ENCODE measurements at regions not wholly inside any gene's neighbourhood (a gene's known extent, or its start where the extent isn't known, plus 50 kb on each side); places are given as distances from the start of the nearest gene placed in this dataset.

DNA sequence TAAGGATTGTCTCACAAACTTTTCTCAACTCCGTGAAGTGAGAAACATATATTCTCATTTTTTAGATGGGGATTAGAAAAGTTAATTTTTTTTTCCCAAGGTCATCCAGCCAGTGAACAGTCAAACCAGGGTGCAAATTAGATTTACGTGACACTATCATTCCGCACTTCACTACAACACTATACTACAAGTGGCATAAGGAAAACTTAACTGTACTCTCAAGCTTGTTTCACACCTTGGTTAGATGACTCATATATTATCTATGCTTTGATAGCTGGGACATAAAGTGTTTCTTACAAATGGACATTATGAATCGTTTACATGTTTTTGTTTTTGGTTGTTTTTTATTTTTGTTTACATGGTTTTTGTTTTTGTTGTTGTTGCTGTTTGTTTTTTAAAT lies 525.7 kb downstream of the PPARGC1A start:
- WGBS = 90% methylated on average over 4 of the region's 4 CpGs
- H3K4me1 ChIP-seq (ENCODE audit: control insufficient read depth in 4 of 4, insufficient read depth in 4 of 4, low read length in 3 of 4) = no peaks in the 10 kb centered on the region
- DNase-seq (ENCODE audit: low spot score) = no peak
- no peak for TF ChIP-seq RAD21 (IDR thresholded peaks at IDR 0.05)
- TF ChIP-seq, protein P1, sequence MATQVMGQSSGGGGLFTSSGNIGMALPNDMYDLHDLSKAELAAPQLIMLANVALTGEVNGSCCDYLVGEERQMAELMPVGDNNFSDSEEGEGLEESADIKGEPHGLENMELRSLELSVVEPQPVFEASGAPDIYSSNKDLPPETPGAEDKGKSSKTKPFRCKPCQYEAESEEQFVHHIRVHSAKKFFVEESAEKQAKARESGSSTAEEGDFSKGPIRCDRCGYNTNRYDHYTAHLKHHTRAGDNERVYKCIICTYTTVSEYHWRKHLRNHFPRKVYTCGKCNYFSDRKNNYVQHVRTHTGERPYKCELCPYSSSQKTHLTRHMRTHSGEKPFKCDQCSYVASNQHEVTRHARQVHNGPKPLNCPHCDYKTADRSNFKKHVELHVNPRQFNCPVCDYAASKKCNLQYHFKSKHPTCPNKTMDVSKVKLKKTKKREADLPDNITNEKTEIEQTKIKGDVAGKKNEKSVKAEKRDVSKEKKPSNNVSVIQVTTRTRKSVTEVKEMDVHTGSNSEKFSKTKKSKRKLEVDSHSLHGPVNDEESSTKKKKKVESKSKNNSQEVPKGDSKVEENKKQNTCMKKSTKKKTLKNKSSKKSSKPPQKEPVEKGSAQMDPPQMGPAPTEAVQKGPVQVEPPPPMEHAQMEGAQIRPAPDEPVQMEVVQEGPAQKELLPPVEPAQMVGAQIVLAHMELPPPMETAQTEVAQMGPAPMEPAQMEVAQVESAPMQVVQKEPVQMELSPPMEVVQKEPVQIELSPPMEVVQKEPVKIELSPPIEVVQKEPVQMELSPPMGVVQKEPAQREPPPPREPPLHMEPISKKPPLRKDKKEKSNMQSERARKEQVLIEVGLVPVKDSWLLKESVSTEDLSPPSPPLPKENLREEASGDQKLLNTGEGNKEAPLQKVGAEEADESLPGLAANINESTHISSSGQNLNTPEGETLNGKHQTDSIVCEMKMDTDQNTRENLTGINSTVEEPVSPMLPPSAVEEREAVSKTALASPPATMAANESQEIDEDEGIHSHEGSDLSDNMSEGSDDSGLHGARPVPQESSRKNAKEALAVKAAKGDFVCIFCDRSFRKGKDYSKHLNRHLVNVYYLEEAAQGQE (IDR thresholded peaks at IDR 0.05) = no peak
- no peak for TF ChIP-seq YY1 (IDR thresholded peaks at IDR 0.05)
- no peak for TF ChIP-seq HNF4A (conservative IDR thresholded peaks at IDR 0.05)
- TF ChIP-seq, protein P2, sequence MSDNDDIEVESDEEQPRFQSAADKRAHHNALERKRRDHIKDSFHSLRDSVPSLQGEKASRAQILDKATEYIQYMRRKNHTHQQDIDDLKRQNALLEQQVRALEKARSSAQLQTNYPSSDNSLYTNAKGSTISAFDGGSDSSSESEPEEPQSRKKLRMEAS (IDR thresholded peaks at IDR 0.05) = no peak
- TF ChIP-seq GABPA (IDR thresholded peaks at IDR 0.05 in 1 of 2, conservative IDR thresholded peaks at IDR 0.05 in 1 of 2) = no peak
- no peak for TF ChIP-seq EGR1 (IDR thresholded peaks at IDR 0.05; ENCODE audit: low read depth in 2 of 2)
- H3K27me3 ChIP-seq (ENCODE audit: control insufficient read depth in 4 of 4, insufficient read depth in 4 of 4, low read length in 3 of 4) = no peaks in the 10 kb centered on the region
- no peak overlapping the region for H3K4me3 ChIP-seq (ENCODE audit: low read depth in 1 of 3, low read length in 3 of 3)
- no peaks in the 10 kb centered on the region for H3K9me3 ChIP-seq (ENCODE audit: control insufficient read depth in 4 of 4, low read length in 3 of 4)
- no peaks in the 10 kb centered on the region for H3K36me3 ChIP-seq (ENCODE audit: control insufficient read depth in 4 of 4, insufficient read depth in 3 of 4, low read depth in 1 of 4, low read length in 3 of 4)
- H3K27ac ChIP-seq (ENCODE audit: low read depth in 1 of 2, low read length in 2 of 2) = no peak overlapping the region
- H3K9ac ChIP-seq (ENCODE audit: low read depth in 1 of 2, low read length in 2 of 2) = no peak overlapping the region

DNA sequence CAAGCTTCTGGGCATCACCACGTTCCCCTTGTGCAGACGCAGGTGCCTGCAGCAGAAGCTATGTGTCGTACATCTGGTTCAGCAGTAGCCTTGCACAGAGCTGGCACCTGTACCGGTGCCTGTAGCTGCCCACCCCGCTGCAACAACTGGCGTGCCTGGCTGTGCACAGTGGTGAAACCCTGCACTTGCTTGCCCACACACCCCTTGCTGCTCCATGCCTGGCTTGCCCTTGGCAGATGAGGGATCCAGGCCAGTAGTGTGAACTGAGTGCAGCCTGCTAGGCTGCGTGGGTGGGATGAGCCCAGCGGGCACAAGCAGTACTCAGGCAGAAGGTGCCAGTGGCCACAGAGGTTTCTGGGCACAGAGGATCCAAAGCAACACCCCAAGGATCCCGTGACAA lies 528.4 kb downstream of the PPARGC1A start:
- Histone ChIP-seq H3K4me3 (ENCODE audit: low read depth in 1 of 3, low read length in 3 of 3) (no peak overlapping the region), H3K36me3 (ENCODE audit: control insufficient read depth in 4 of 4, insufficient read depth in 3 of 4, low read depth in 1 of 4, low read length in 3 of 4) (no peaks in the 10 kb centered on the region), H3K4me1 (ENCODE audit: control insufficient read depth in 4 of 4, insufficient read depth in 4 of 4, low read length in 3 of 4) (no peaks in the 10 kb centered on the region), H3K27ac (ENCODE audit: low read depth in 1 of 2, low read length in 2 of 2) (no peak overlapping the region), H3K9me3 (ENCODE audit: control insufficient read depth in 4 of 4, low read length in 3 of 4) (no peaks in the 10 kb centered on the region), H3K27me3 (ENCODE audit: control insufficient read depth in 4 of 4, insufficient read depth in 4 of 4, low read length in 3 of 4) (no peaks in the 10 kb centered on the region), H3K9ac (ENCODE audit: low read depth in 1 of 2, low read length in 2 of 2) (no peak overlapping the region)
- DNase-seq (ENCODE audit: low spot score) = no peak
- WGBS = 90% methylated on average over 9 of the region's 9 CpGs
- no peak for TF ChIP-seq HNF4A (conservative IDR thresholded peaks at IDR 0.05)

DNA sequence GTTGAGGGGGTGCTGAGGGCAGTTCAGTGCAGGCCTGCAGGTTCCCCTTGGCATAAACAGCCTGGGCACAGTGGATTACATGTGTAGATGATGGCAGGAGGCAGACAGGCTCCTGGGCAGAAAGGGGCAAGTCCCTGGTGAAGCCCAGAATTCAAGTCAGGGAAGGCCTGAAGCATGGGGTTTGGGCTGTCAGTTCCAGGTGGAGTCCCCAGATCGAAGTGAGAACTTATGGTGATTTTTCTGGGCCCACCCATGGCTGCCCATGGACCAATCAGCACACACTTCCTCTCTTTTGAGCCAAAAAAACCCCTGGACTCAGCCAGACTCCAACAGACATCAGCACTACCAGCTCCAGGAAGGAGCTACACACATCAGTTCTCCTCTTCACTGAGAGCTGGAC lies 529.1 kb downstream of the PPARGC1A start:
- Histone ChIP-seq H3K9me3 (ENCODE audit: control insufficient read depth in 4 of 4, low read length in 3 of 4) (no peaks in the 10 kb centered on the region), H3K27me3 (ENCODE audit: control insufficient read depth in 4 of 4, insufficient read depth in 4 of 4, low read length in 3 of 4) (no peaks in the 10 kb centered on the region), H3K4me3 (ENCODE audit: low read depth in 1 of 3, low read length in 3 of 3) (no peak overlapping the region), H3K36me3 (ENCODE audit: control insufficient read depth in 4 of 4, insufficient read depth in 3 of 4, low read depth in 1 of 4, low read length in 3 of 4) (no peaks in the 10 kb centered on the region), H3K4me1 (ENCODE audit: control insufficient read depth in 4 of 4, insufficient read depth in 4 of 4, low read length in 3 of 4) (no peaks in the 10 kb centered on the region), H3K9ac (ENCODE audit: low read depth in 1 of 2, low read length in 2 of 2) (no peak overlapping the region), H3K27ac (ENCODE audit: low read depth in 1 of 2, low read length in 2 of 2) (no peak overlapping the region)
- 80% methylated on average over 1 of the region's 1 CpG for WGBS
- TF ChIP-seq, protein P1 (IDR thresholded peaks at IDR 0.05) = no peak
- TF ChIP-seq, protein P3, sequence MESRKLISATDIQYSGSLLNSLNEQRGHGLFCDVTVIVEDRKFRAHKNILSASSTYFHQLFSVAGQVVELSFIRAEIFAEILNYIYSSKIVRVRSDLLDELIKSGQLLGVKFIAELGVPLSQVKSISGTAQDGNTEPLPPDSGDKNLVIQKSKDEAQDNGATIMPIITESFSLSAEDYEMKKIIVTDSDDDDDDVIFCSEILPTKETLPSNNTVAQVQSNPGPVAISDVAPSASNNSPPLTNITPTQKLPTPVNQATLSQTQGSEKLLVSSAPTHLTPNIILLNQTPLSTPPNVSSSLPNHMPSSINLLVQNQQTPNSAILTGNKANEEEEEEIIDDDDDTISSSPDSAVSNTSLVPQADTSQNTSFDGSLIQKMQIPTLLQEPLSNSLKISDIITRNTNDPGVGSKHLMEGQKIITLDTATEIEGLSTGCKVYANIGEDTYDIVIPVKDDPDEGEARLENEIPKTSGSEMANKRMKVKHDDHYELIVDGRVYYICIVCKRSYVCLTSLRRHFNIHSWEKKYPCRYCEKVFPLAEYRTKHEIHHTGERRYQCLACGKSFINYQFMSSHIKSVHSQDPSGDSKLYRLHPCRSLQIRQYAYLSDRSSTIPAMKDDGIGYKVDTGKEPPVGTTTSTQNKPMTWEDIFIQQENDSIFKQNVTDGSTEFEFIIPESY (IDR thresholded peaks at IDR 0.05) = no peak
- TF ChIP-seq EGR1 (IDR thresholded peaks at IDR 0.05; ENCODE audit: low read depth in 2 of 2) = no peak
- TF ChIP-seq, protein P4, sequence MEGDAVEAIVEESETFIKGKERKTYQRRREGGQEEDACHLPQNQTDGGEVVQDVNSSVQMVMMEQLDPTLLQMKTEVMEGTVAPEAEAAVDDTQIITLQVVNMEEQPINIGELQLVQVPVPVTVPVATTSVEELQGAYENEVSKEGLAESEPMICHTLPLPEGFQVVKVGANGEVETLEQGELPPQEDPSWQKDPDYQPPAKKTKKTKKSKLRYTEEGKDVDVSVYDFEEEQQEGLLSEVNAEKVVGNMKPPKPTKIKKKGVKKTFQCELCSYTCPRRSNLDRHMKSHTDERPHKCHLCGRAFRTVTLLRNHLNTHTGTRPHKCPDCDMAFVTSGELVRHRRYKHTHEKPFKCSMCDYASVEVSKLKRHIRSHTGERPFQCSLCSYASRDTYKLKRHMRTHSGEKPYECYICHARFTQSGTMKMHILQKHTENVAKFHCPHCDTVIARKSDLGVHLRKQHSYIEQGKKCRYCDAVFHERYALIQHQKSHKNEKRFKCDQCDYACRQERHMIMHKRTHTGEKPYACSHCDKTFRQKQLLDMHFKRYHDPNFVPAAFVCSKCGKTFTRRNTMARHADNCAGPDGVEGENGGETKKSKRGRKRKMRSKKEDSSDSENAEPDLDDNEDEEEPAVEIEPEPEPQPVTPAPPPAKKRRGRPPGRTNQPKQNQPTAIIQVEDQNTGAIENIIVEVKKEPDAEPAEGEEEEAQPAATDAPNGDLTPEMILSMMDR (IDR thresholded peaks at IDR 0.05; ENCODE audit: low read depth, low read length, missing input control) = no peak
- no peak for TF ChIP-seq JUND (IDR thresholded peaks at IDR 0.05)
- TF ChIP-seq GABPA (IDR thresholded peaks at IDR 0.05 in 1 of 2, conservative IDR thresholded peaks at IDR 0.05 in 1 of 2) = no peak
- TF ChIP-seq, protein P2 (IDR thresholded peaks at IDR 0.05) = no peak
- no peak for TF ChIP-seq SP1 (IDR thresholded peaks at IDR 0.05)
- no peak for DNase-seq (ENCODE audit: low spot score)
